DMS 273 treated with DMSO at 0.1 percent for 48 hours (cell line): ENCODE measurements at regions not wholly inside any gene's neighbourhood (a gene's known extent, or its start where the extent isn't known, plus 50 kb on each side); places are given as distances from the start of the nearest gene placed in this dataset.

Experiments
- DNase-seq: peaks from one replicate; lab custom pipeline; 2025; lab: John Stamatoyannopoulos, UW

DNA sequence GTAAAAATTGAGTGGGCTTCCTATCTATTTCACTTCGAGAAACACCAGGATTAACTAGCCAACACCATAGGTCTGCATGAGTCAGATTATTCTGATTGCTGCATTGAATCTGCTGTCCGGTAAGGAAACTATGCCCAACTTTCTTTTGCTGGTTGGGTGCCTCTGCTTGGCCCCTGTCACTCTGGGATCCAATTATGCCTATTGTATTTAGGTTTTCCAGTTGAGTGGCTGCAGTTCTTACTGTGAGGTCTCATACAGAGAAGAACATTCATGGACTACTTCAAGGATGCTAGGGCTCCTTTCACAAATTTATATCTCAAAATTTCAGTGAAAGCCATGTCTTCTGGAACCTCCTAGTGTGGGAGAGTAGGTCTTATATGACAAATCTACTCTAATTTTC is 215.1 kb upstream of the SORCS1 start:
- DNase-seq: no peak

DNA sequence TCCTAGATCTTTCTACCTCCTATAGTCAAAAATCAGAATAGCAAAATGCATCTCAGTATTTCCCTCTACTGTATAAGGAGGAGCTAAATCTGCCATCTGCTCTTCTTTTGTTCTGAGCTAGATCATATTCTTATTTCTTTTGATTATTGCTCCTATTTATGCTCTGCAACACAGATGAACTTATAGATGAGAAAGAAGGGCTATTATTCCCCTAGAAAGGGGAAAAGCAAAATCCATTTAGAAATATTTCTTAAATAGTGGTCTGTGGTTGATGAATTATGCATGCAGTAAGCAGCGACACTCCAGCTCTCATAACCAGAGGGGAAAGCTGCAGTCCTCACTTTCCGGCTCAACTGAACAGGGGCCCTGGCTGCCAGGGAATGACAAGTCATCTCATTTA is 207.3 kb upstream of the SORCS1 start:
- DNase-seq: no peak

DNA sequence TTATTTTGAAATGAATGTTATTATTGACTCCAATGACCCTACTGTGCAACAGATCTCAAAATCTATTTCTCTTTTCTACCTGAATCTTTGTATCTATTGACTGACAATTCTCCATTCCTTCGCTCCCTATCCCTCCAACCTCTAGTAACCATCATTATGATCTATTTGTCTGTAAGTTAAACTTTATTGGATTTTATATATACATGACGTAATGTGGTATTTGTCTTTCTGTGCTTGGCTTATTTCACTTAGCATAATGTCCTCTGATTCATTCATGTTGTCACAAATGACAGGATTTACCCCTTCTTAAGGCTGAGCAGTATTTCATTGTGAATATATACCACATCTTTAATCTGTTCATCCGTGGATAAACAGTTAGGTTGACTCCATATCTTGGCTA is 200.4 kb upstream of the SORCS1 start:
- no peak for DNase-seq

- DNase-seq: no peak
Measured at GRCh38 chr10:107362306-107362705, 197.8 kb upstream of the SORCS1 start.

DNA sequence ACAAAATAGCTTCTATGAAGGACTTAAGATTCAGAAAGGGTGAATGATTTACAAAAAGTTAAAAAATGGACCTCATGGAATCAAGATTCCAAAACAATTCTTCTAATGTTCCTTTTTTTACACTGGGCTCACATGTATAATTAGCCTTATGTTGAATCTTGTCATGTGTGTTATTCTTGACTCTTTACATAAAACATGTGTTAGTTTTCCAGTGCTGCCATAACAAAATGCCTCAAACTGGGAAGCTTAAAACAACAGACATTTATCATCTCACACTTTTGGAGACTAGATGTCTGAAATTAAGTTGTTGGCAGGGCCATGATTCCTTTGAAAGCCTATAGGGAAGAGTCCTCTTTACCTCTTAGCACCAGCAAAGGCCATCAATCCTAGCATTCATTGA is 192.5 kb upstream of the SORCS1 start:
- no peak for DNase-seq

DNA sequence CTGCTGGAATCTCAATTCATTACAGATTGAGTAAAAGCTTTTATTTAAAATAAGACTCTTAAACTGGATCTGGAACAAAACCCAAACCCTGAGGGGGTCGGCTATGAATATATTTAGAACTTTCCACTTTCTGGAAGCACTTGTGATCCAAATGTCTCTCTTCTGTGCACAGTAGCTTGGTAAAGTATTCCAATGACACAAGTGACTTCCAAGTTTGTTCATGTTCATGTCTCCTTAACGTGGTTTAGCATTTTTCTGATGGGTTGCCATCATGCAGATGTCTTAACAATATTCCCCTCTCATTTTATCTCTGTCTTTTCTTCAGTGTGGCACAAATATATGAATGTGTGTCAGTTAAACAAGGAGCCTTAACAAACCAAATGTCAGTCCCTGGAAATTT is 191.9 kb upstream of the SORCS1 start:
- no peak for DNase-seq

DNA sequence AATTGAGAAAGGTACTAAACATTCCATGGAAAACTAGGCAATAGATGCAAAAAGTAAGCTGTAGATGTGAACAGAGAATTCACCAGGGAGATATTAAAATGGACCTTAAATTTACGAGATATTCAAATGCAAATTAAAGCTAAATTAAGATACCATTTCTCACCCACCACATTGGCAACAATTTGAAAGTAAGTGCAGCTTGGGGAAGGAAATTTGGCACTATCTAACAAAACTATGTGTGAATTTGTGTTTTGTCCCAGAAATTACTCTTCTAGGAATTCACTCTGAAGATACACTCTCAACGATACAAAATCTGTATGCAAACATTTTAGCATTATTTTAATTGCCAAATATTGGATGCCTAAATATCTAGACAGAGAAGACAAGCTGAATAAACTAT is 178.2 kb upstream of the SORCS1 start:
- no peak for DNase-seq

DNA sequence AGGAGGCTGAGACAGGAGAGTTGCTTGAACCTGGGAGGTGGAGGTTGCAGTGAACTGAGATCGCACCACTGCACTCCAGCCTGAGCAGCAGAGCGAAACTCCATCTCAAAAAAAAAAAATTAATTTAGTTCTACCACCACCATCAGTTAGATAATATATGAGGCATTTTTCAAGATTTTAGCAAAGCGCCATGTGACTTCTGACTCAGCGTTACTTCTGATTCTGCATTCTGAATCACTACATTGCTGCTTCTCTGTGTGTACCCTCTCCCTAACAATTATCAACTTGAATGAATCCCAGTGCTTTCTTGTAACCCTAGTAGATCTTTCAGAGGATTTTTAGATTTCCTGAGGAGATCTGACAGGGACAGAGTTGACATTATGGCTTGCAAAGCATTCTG is 176.8 kb upstream of the SORCS1 start:
- DNase-seq: no peak

DNA sequence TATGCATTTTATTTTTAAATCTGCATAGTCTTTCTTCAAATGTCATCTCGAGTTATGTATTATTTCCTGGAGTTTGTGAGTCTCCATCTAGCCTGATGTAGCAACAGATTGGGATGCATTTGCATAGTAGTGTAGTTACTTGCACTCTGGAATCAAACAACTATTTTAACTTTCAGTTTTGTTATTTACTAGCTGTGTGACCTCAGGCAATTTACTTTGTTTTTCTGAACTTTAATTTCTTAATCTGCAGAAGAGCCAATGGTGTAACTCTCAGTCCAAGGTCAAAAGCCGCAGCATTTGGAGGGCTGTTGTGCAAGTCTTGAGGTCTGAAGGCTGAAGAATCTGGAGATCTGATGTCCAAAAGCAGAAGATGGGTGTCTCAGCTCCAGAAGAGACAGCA is 175.8 kb upstream of the SORCS1 start:
- no peak for DNase-seq

- DNase-seq: no peak
Measured at GRCh38 chr10:107336061-107336460, 171.6 kb upstream of the SORCS1 start.

GRCh38 chr10:107317592-107317991 is 153.1 kb upstream of the SORCS1 start:
- no peak for DNase-seq

DNA sequence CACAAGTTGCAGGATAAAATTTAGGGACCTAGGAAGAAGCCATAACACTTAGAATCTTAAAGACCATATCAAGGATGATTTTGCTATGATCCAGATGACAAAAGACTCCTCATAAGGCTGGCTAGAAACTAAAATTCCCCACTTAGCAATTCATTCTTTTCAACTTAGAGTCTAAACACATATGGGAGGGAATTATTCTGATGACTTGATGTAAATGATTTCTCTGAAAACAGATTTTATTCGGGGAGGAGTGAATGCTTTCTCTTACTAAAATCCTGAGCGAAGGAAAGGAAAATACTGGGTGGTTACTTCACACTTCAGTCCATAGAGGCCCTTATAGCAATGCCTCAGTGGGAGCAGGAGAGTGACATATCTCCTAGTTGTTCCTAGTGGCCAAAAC is 138.7 kb upstream of the SORCS1 start:
- DNase-seq: no peak

GRCh38 chr10:107299606-107300005 is 135.1 kb upstream of the SORCS1 start:
- no peak for DNase-seq

DNA sequence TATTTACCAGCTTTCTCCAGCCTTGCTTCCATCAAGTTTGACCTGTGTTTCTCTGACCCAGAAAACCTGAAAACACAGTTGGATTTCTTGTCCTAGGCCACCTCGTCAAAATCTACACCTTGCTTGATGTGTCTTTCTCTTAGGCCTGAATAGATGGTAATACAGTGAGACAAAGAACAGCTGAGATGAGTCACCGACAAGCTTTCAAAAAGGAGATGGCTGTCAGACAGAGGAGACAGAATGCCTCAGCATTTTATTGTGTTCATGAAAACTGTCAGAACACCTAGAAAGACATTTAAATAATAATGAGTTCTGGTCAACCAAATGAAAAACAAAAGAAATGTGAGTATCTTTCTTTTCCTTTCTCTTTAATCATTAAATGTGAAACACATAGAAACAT is 119.7 kb upstream of the SORCS1 start:
- no peak for DNase-seq

DNA sequence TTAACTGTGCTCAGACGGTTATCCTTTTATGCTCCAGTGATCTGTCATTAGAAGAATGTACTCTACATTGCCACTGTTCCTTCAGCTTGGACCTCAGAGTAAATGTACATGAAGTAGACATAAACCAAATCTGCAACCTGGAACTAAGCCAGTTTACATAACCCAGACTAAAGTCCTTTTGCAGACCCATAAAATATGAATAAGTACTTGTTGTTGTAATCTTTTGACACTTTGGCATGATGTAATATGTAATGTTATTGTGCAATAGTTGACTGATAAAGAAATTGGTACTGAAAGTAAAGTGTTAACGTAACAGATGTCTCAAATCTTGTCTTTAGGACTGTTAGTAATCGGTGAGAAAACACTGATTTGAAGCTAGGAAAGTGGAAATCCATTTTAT is 115.8 kb upstream of the SORCS1 start:
- no peak for DNase-seq

GRCh38 chr10:107277591-107277990 is 113.1 kb upstream of the SORCS1 start:
- no peak for DNase-seq

GRCh38 chr10:107275806-107276205 is 111.3 kb upstream of the SORCS1 start:
- no peak for DNase-seq

DNA sequence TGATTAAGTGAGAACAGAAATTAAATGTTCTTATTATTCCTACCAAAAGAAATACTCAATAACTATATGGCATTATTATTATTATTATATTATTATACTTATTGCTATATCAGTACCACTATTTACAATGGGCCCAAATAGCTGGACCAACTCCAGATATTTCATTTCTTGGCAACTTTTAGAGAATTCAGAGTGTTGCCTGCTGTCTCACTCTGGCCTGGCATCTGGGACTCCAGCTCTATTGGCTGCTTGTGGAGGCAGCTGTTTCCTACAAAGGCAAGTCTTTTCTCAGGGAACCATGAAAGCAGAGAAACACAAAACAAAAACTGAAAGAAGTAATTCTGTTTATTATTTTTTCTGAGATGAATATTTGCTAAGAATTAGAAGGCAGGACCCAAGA is 105.1 kb upstream of the SORCS1 start:
- no peak for DNase-seq

- DNase-seq: no peak
Measured at GRCh38 chr10:107264742-107265141, 100.2 kb upstream of the SORCS1 start.

- DNase-seq: no peak
Measured at GRCh38 chr10:107244122-107244521, 79.6 kb upstream of the SORCS1 start.

GRCh38 chr10:107238275-107238674 is 73.8 kb upstream of the SORCS1 start:
- no peak for DNase-seq

DNA sequence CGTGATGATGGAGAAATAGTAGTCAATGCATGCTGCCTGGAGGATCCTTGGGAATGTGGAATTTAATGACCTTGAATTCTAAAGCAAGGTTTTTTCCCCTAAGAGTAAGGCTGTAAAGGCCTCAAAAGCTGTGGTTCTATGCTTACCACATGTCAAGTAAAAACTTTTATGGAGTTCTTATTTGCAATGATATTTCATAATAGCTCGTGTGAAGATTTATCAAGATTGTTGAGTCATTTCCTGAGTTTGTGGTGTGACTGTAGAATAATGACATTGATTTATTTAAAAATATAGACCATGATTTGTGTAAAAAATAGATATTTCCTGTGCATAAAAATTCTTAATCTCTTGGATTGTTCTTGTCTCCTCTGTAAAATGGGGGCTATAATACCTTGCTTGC is 67.5 kb upstream of the SORCS1 start:
- no peak for DNase-seq

GRCh38 chr10:107230887-107231286 is 66.4 kb upstream of the SORCS1 start:
- no peak for DNase-seq

DNA sequence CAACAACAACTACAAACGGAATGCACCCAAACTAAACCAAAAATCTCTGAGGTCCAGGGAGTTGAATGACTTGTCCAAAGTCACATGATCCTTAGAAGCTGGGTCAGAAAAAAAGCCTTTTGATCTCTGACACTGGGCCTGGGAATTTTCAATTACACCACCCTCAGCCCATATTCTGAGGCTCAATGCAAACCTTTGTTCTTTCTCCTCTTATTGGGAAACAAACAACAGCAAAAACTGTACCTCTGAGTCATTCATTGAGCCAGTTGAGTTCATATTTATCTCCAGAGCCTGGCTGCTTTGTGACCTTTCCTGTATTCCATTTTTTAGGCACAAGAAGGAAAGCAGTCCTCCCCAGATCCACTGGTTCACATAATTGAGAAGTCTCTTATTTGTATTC is 51.2 kb upstream of the SORCS1 start:
- no peak for DNase-seq
